ENCODE measurements at regions not wholly inside any gene's neighbourhood (a gene's known extent, or its start where the extent isn't known, plus 50 kb on each side); places are given as distances from the start of the nearest gene placed in this dataset.

DNA sequence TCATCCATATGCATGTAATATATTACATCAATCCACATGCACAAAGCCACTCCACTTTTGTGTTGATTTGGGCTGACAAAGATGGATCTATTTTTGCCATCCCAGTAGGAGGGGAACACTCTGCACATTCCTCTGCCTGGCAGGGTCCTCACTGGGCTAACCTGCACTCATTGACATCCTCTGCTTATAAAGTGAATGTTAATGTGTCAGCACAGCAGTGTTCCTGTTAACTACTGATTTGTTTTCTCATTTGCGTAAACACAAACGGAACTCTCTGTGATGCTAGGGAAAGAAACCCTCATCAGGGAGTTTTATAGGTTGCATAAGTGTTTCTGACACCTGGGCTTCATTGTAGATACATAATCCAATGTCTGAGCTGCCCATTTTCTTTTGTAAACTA is 826.0 kb downstream of the RAB28 start:
- TF ChIP-seq, protein P1, sequence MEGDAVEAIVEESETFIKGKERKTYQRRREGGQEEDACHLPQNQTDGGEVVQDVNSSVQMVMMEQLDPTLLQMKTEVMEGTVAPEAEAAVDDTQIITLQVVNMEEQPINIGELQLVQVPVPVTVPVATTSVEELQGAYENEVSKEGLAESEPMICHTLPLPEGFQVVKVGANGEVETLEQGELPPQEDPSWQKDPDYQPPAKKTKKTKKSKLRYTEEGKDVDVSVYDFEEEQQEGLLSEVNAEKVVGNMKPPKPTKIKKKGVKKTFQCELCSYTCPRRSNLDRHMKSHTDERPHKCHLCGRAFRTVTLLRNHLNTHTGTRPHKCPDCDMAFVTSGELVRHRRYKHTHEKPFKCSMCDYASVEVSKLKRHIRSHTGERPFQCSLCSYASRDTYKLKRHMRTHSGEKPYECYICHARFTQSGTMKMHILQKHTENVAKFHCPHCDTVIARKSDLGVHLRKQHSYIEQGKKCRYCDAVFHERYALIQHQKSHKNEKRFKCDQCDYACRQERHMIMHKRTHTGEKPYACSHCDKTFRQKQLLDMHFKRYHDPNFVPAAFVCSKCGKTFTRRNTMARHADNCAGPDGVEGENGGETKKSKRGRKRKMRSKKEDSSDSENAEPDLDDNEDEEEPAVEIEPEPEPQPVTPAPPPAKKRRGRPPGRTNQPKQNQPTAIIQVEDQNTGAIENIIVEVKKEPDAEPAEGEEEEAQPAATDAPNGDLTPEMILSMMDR (IDR thresholded peaks at IDR 0.05; ENCODE audit: control insufficient read depth, insufficient read depth, low read depth, low read length, missing control alignments): no peak
- DNase-seq (ENCODE audit: low read depth): no peak
- H3K4me3 ChIP-seq (ENCODE audit: control insufficient read depth, low read depth, low read length): no peak overlapping the region

DNA sequence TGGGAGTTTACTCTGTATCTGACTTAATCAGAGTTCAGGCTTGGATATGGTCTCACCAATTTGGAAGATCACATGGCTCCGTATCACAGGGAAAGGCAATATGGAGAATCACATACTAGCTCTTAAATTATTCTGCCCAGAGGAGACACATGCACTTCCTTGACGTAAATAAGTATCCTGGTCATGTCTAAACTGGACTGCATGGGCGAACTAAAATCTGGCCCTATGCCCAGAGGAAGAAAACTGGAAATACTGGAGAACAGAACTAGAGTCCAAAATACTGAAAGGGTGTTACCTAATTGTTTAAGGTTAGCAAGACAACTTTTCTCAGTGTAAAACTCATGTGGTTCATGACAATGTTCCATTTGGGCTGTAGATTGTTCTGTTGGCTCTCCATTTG is 832.3 kb downstream of the RAB28 start:
- H3K4me3 ChIP-seq (ENCODE audit: control insufficient read depth, low read depth, low read length): no peak overlapping the region
- TF ChIP-seq, protein P1 (IDR thresholded peaks at IDR 0.05; ENCODE audit: control insufficient read depth, insufficient read depth, low read depth, low read length, missing control alignments): no peak
- no peak for DNase-seq (ENCODE audit: low read depth)

DNA sequence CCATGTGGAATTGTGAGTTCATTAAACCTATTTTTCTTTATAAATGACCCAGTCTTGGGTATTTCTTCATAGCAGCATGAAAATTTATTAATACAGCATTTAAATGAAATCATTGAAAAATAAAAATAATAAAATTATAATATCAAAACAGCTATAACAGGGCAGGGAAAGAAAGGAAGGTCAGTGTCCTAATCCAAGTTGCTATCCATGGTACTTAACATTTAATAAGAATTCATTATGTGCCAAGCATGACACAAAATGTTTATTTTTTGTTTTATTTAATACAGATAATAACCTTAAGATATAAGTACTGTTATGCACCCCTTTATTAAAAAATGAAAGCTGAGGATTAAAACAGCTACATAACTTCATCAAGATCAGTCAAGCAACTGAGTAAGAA is 838.4 kb downstream of the RAB28 start:
- TF ChIP-seq, protein P1 (IDR thresholded peaks at IDR 0.05; ENCODE audit: control insufficient read depth, insufficient read depth, low read depth, low read length, missing control alignments): no peak
- no peak for DNase-seq (ENCODE audit: low read depth)

DNA sequence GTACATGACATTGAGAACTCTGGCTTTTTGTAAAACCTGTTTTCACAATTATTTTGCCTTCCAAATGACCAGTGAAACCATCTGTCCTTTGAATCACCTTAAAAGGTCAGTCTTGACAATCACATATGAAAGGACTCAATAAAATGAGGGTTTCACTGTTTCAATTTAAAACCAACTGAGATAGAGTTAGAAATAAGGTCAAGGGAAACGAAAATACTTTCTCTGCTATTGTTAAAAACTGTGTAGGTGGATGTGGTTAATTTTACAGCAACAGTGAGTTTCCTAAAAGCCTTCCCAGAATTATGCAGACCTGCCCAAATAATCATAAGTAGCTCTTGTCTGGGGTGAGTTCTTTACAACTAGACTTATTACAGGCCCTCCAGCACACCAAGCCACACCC is 839.9 kb downstream of the RAB28 start:
- TF ChIP-seq, protein P1 (IDR thresholded peaks at IDR 0.05; ENCODE audit: control insufficient read depth, insufficient read depth, low read depth, low read length, missing control alignments): no peak
- no peak overlapping the region for H3K4me3 ChIP-seq (ENCODE audit: control insufficient read depth, low read depth, low read length)
- no peak for DNase-seq (ENCODE audit: low read depth)

More for the DNA sequence above, 838.4 kb downstream of the RAB28 start:
- no peak overlapping the region for H3K4me3 ChIP-seq (ENCODE audit: control insufficient read depth, low read depth, low read length)

DNA sequence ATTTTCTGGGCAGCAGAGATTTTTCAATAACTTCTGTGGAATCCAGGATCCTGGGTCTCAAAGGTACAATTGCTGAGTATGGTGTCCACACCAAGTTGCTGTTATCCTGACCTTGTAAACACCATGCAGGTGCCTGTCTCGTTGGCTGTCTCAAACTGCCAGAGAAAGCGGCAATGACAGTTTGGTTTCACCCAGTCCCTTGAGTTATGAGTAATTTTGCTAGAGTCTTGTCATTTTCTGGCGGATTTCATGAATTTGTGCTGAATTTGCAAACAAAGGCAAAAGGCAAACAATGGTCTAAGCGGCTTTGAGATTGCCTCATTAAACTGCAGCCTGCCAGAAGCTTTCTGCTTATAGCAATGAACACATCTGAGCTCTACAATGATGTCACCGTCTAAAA is 847.9 kb downstream of the RAB28 start:
- H3K4me3 ChIP-seq (ENCODE audit: control insufficient read depth, low read depth, low read length): no peak overlapping the region

DNA sequence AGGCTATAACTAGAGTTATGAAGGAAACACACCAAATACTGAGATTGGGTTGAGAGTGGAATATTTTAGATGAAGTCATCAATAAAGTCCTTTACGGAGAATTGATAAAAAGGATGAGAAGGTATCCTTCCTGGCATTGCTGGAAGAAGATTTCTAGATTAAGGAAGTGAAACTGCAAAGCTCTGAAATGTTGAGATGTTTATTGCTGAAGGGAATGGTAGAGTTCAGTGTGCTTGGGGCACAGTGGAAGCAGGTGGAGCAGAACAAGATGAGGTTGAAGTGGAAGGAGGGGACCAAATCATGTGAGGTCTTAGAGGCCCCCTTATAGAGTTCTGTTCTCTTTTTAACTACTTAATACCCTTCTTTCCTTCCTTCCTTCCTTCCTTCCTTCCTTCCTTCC is 848.5 kb downstream of the RAB28 start:
- TF ChIP-seq, protein P1 (IDR thresholded peaks at IDR 0.05; ENCODE audit: control insufficient read depth, insufficient read depth, low read depth, low read length, missing control alignments): no peak
- no peak for DNase-seq (ENCODE audit: low read depth)
- H3K4me3 ChIP-seq (ENCODE audit: control insufficient read depth, low read depth, low read length): no peak overlapping the region

More for the DNA sequence above, 847.9 kb downstream of the RAB28 start:
- DNase-seq (ENCODE audit: low read depth): no peak
- TF ChIP-seq, protein P1 (IDR thresholded peaks at IDR 0.05; ENCODE audit: control insufficient read depth, insufficient read depth, low read depth, low read length, missing control alignments): no peak
